ENCODE measurements at regions not wholly inside any gene's neighbourhood (a gene's known extent, or its start where the extent isn't known, plus 50 kb on each side); places are given as distances from the start of the nearest gene placed in this dataset.

DNA sequence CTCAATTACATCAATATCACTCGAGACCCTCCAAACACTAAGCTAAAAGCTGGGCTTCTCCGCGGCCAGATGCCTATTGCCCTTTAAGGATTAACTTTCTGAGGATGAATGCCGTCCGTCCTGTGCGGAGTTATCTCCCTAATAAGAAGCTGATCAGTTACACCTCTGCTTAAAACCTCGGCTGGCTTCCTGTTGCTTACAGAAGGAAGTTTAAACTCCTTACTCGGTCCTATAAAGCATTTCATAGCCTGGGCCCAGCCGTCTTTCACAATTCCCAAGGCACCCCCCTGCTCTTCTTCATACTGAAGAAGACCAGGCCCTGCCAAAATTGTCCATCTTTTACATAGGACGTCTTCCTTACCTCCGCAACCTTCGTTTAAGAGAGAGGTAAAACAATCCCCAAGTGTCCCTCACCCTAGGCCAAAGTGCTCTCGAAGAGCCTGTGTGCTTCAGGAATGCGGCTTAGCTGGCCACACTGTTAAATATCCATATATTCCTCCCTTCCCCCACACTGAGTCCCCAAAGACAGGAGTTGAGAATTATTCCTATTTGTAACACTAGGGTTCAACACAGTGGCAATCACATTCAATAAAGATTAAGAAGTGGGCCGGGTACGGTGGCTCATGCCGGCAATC, 112.6 kb upstream of the IRX5 start:
- Mint-ChIP-seq H3K27me3 (ENCODE audit: low read depth) (peaks cover 10% of the 10 kb centered on the region), H3K36me3 (ENCODE audit: low read depth) (no peaks in the 10 kb centered on the region), H3K27ac (no peak overlapping the region), H3K9me3 (no peaks in the 10 kb centered on the region), H3K4me3 (no peak overlapping the region), H3K4me1 (peaks cover 11% of the 10 kb centered on the region)
- TF ChIP-seq, protein P1, sequence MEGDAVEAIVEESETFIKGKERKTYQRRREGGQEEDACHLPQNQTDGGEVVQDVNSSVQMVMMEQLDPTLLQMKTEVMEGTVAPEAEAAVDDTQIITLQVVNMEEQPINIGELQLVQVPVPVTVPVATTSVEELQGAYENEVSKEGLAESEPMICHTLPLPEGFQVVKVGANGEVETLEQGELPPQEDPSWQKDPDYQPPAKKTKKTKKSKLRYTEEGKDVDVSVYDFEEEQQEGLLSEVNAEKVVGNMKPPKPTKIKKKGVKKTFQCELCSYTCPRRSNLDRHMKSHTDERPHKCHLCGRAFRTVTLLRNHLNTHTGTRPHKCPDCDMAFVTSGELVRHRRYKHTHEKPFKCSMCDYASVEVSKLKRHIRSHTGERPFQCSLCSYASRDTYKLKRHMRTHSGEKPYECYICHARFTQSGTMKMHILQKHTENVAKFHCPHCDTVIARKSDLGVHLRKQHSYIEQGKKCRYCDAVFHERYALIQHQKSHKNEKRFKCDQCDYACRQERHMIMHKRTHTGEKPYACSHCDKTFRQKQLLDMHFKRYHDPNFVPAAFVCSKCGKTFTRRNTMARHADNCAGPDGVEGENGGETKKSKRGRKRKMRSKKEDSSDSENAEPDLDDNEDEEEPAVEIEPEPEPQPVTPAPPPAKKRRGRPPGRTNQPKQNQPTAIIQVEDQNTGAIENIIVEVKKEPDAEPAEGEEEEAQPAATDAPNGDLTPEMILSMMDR (IDR thresholded peaks at IDR 0.05; ENCODE audit: unreplicated experiment in 3 of 3): no peak

DNA sequence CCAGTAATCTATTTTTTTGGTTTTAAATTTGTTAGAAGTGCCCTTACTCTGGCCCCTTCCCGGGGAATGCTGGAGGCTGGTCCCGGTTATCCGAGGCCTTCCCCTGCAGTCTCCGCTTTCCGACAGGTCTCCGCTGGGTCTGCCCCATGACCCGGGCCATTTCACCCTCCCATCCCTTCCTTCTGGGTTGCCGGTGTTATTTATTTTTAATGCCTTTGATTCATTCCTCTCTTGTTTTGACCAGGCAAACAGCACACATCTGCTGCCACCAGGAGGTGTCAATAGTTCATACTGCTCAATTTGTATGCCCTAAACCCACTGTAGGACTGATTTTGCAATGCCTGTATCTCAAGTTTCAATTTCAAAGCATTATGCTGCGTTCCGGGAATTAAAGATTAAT, 113.2 kb upstream of the IRX5 start:
- no peak overlapping the region for H3K4me3 Mint-ChIP-seq
- no peak overlapping the region for H3K27ac Mint-ChIP-seq
- peaks cover 11% of the 10 kb centered on the region for H3K4me1 Mint-ChIP-seq
- H3K9me3 Mint-ChIP-seq: no peaks in the 10 kb centered on the region
- peaks cover 13% of the 10 kb centered on the region for H3K27me3 Mint-ChIP-seq (ENCODE audit: low read depth)
- H3K36me3 Mint-ChIP-seq (ENCODE audit: low read depth): no peaks in the 10 kb centered on the region
- TF ChIP-seq, protein P1 (IDR thresholded peaks at IDR 0.05; ENCODE audit: unreplicated experiment in 3 of 3): peak; percentile 11 to 29 (median 14)

DNA sequence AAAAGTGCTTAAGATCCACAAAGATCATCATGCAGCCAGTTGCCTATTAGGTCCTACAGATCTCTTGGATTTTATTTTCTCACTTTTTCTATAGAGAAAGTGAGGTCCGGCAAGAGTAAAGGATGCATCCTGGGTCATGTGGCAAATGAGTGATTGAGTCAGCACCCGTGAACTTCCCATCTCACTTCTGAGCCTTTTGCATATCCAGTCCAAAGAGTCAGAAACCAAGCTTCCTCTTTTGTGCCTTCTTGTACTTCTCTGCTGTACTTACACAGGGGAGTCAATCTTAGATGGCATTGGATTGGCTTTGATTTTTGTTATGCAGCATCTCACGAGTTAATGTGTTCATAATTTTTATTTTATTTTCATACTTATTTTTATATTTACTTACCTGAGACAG, 114.2 kb upstream of the IRX5 start:
- peaks cover 11% of the 10 kb centered on the region for H3K4me1 Mint-ChIP-seq
- no peaks in the 10 kb centered on the region for H3K36me3 Mint-ChIP-seq (ENCODE audit: low read depth)
- H3K4me3 Mint-ChIP-seq: no peak overlapping the region
- no peak overlapping the region for H3K27ac Mint-ChIP-seq
- TF ChIP-seq, protein P1 (IDR thresholded peaks at IDR 0.05; ENCODE audit: unreplicated experiment in 3 of 3): no peak
- H3K27me3 Mint-ChIP-seq (ENCODE audit: low read depth): peaks cover 13% of the 10 kb centered on the region
- H3K9me3 Mint-ChIP-seq: no peaks in the 10 kb centered on the region

DNA sequence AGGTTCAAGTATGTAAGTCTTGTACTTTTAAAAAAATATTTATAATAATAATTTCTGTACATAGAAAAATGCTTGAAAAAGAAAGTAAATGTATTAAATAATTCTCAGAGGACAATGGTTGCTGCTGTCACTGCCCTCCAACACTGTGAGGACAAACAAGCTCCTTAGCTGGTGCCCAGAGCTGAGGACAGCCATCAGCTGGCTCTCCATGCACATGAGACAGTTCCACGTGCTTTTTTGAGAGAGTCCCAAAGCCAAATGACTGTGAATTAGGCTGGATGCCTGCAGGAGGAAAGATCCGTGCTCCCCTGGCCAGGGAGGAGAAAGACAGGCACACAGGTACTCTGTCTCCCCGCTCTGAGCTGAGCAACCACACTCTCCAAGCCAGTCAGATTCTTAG, 115.5 kb upstream of the IRX5 start:
- peaks cover 18% of the 10 kb centered on the region for H3K27me3 Mint-ChIP-seq (ENCODE audit: low read depth)
- no peaks in the 10 kb centered on the region for H3K36me3 Mint-ChIP-seq (ENCODE audit: low read depth)
- TF ChIP-seq, protein P1 (IDR thresholded peaks at IDR 0.05; ENCODE audit: unreplicated experiment in 3 of 3): no peak
- H3K9me3 Mint-ChIP-seq: no peaks in the 10 kb centered on the region
- H3K4me1 Mint-ChIP-seq: peaks cover 11% of the 10 kb centered on the region
- no peak overlapping the region for H3K4me3 Mint-ChIP-seq
- no peak overlapping the region for H3K27ac Mint-ChIP-seq

DNA sequence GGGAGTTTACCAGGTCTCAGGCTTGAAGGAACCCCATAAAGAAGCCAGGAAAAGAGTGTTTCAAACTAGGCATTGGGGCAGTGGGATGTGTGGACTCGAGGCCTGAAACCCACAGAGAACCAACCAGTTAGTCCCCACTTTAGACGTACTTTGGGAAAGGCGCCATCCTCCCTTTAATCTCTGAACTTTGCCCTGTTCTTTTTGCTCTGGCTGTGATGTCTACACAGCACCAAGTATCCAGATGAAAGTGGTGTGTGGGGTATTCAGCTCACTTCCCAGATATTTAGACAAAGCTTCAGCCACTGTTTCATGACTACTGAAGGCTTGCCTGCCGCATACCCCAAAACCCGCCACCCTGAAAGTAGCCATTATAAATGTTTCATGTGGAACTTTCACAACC, 116.9 kb upstream of the IRX5 start:
- H3K27me3 Mint-ChIP-seq (ENCODE audit: low read depth): peaks cover 22% of the 10 kb centered on the region
- H3K4me1 Mint-ChIP-seq: peaks cover 11% of the 10 kb centered on the region
- TF ChIP-seq, protein P1 (IDR thresholded peaks at IDR 0.05; ENCODE audit: unreplicated experiment in 3 of 3): no peak
- no peaks in the 10 kb centered on the region for H3K9me3 Mint-ChIP-seq
- no peaks in the 10 kb centered on the region for H3K36me3 Mint-ChIP-seq (ENCODE audit: low read depth)
- no peak overlapping the region for H3K4me3 Mint-ChIP-seq
- H3K27ac Mint-ChIP-seq: no peak overlapping the region

DNA sequence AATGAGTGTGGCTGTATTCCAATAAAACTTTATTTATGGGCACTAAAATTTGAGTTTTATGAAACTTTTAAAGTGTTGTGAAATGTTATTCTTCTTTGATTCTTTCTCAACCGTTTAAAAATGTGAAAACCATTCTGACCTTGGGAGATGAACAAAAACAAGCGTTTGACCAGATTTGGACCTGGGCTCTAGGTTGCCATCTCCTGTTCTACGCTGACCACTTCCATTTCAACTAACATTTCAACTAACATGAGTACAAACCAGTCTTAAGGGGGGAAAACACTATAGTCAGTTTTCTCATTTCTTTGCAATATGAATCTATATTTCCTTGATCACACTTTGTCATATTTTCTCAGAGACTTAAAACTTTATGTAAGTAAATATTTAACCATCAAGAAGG, 118.4 kb upstream of the IRX5 start:
- H3K27me3 Mint-ChIP-seq (ENCODE audit: low read depth): peaks cover 18% of the 10 kb centered on the region
- TF ChIP-seq, protein P1 (IDR thresholded peaks at IDR 0.05; ENCODE audit: unreplicated experiment in 3 of 3): peak in 1 of 3 experiments; percentile 11

More for the DNA sequence above, 118.4 kb upstream of the IRX5 start:
- Mint-ChIP-seq H3K4me1 (peaks cover under 1% of the 10 kb centered on the region), H3K4me3 (no peak overlapping the region), H3K9me3 (no peaks in the 10 kb centered on the region), H3K27ac (no peak overlapping the region), H3K36me3 (ENCODE audit: low read depth) (no peaks in the 10 kb centered on the region)
